HL-60 (cell line): ENCODE measurements at regions not wholly inside any gene's neighbourhood (a gene's known extent, or its start where the extent isn't known, plus 50 kb on each side); places are given as distances from the start of the nearest gene placed in this dataset.

Experiments
- DNase-seq, 2 experiments: peaks; one replicate each; pipeline ENCODE4 v3.0.0-alpha.2; 2010 to 2020; ENCODE audit warnings: low read depth in 1 of 2, low spot score in 1 of 2
- H3K27ac ChIP-seq: fragments of 250-450 bp; sonication (Bioruptor Pico); replicated peaks from 2 replicates; pipeline ENCODE4 v1.5.1; 2020; ENCODE audit warnings: mild to moderate bottlenecking, moderate library complexity
- H3K27me3 ChIP-seq: fragments of 250-450 bp; sonication (Bioruptor Pico); 2 replicates; pipeline ENCODE4 v1.5.1; 2021; ENCODE audit warnings: mild to moderate bottlenecking, moderate library complexity; ENCODE audit not compliant: insufficient read depth, poor library complexity, severe bottlenecking
- H3K4me3 ChIP-seq: replicated peaks from 2 replicates; pipeline ENCODE4 v1.5.1; 2011; ENCODE audit warnings: mild to moderate bottlenecking, control low read depth, low read length; ENCODE audit not compliant: insufficient read depth
- GABPA ChIP-seq: IDR thresholded peaks from 2 replicates; pipeline ENCODE4 v1.6.1; 2012; ENCODE audit warnings: low read depth
- POLR2AphosphoS5 ChIP-seq: IDR thresholded peaks from 2 replicates; pipeline ENCODE4 v1.6.1; 2012; ENCODE audit warnings: low read depth
- REST ChIP-seq: IDR thresholded peaks from 2 replicates; pipeline ENCODE4 v1.6.1; 2012; ENCODE audit warnings: low read depth; ENCODE audit not compliant: insufficient replicate concordance
- SPI1 ChIP-seq: IDR thresholded peaks from 2 replicates; pipeline ENCODE4 v1.6.1; 2012; ENCODE audit warnings: low read depth, mild to moderate bottlenecking, borderline replicate concordance
- TF ChIP-seq, protein P1 (sequence below): IDR thresholded peaks from one replicate; pipeline ENCODE4 v1.5.1; 2011; ENCODE audit warnings: low read length, control low read depth, inconsistent platforms; ENCODE audit not compliant: insufficient read depth

- no peak for TF ChIP-seq REST
- TF ChIP-seq SPI1 = no peak
- TF ChIP-seq, protein P1, sequence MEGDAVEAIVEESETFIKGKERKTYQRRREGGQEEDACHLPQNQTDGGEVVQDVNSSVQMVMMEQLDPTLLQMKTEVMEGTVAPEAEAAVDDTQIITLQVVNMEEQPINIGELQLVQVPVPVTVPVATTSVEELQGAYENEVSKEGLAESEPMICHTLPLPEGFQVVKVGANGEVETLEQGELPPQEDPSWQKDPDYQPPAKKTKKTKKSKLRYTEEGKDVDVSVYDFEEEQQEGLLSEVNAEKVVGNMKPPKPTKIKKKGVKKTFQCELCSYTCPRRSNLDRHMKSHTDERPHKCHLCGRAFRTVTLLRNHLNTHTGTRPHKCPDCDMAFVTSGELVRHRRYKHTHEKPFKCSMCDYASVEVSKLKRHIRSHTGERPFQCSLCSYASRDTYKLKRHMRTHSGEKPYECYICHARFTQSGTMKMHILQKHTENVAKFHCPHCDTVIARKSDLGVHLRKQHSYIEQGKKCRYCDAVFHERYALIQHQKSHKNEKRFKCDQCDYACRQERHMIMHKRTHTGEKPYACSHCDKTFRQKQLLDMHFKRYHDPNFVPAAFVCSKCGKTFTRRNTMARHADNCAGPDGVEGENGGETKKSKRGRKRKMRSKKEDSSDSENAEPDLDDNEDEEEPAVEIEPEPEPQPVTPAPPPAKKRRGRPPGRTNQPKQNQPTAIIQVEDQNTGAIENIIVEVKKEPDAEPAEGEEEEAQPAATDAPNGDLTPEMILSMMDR = no peak
- no peak for TF ChIP-seq POLR2AphosphoS5
- TF ChIP-seq GABPA = no peak
- no peak overlapping the region for H3K27ac ChIP-seq
- no peak overlapping the region for H3K4me3 ChIP-seq
- DNase-seq = no peak
- H3K27me3 ChIP-seq = no peaks in the 10 kb centered on the region
These were observed 560.7 kb downstream of the ZNF608 start for GRCh38 chr5:124185716-124186115.

DNA sequence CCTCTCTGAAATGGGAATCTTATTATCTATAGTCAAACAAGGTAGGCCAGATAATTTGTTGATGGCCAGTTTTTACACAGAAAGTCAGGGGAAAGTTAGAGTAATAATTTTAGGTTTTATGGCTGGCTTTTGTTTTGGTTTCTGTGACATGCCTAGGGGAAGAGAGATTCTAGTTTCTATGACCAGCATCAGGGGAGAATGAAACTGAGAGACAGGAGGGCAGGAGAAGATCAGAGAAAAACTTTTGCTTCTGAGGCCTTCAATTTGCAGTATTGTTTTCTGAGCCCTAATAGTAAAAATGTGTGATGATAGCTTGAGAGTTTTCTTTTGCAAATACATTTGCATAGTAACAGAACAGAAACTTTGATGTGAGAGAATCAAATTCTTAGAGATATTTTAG lies 564.3 kb downstream of the ZNF608 start:
- Histone ChIP-seq H3K4me3 (no peak overlapping the region), H3K27me3 (no peaks in the 10 kb centered on the region), H3K27ac (no peak overlapping the region)
- TF ChIP-seq SPI1 (no peak), REST (no peak), GABPA (no peak), POLR2AphosphoS5 (no peak)
- TF ChIP-seq, protein P1 = no peak
- no peak for DNase-seq

- Histone ChIP-seq H3K27me3 (no peaks in the 10 kb centered on the region), H3K4me3 (no peak overlapping the region), H3K27ac (no peak overlapping the region)
- no peak for DNase-seq
- TF ChIP-seq REST (no peak), GABPA (no peak), SPI1 (no peak), POLR2AphosphoS5 (no peak)
- TF ChIP-seq, protein P1 = no peak
These were observed 565.5 kb downstream of the ZNF608 start for GRCh38 chr5:124180875-124181461.
